SU-DHL-6 (cell line): ENCODE measurements at regions not wholly inside any gene's neighbourhood (a gene's known extent, or its start where the extent isn't known, plus 50 kb on each side); places are given as distances from the start of the nearest gene placed in this dataset.

Source experiments
- EZH2phosphoT487 ChIP-seq: fragments of 200-600 bp; sonication (generic), shearing (Covaris generic); conservative IDR thresholded peaks from 2 replicates; pipeline ENCODE4 v1.6.1; 2018; ENCODE audit warnings: mild to moderate bottlenecking, antibody characterized with exemption, low read length, moderate library complexity, mixed read lengths
- TF ChIP-seq, protein P1 (sequence below): fragments of 200-600 bp; sonication (generic); IDR thresholded peaks from one replicate; pipeline ENCODE4 v1.5.1; 2017; ENCODE audit warnings: antibody characterized with exemption, mild to moderate bottlenecking, low read length, moderate library complexity; ENCODE audit not compliant: insufficient read depth, poor library complexity, severe bottlenecking

GRCh38 chr2:175606010-175606841 is 395.8 kb downstream of the LNPK start:
- TF ChIP-seq EZH2phosphoT487: no peak
- TF ChIP-seq, protein P1, sequence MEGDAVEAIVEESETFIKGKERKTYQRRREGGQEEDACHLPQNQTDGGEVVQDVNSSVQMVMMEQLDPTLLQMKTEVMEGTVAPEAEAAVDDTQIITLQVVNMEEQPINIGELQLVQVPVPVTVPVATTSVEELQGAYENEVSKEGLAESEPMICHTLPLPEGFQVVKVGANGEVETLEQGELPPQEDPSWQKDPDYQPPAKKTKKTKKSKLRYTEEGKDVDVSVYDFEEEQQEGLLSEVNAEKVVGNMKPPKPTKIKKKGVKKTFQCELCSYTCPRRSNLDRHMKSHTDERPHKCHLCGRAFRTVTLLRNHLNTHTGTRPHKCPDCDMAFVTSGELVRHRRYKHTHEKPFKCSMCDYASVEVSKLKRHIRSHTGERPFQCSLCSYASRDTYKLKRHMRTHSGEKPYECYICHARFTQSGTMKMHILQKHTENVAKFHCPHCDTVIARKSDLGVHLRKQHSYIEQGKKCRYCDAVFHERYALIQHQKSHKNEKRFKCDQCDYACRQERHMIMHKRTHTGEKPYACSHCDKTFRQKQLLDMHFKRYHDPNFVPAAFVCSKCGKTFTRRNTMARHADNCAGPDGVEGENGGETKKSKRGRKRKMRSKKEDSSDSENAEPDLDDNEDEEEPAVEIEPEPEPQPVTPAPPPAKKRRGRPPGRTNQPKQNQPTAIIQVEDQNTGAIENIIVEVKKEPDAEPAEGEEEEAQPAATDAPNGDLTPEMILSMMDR: no peak
